PC-9 (cell line): ENCODE measurements at regions not wholly inside any gene's neighbourhood (a gene's known extent, or its start where the extent isn't known, plus 50 kb on each side); places are given as distances from the start of the nearest gene placed in this dataset.
A peak's percentile ranks its signal among the peaks of the same experiment; 100 is the strongest.
"Not testable (repeated sequence)": the region's sequence is repeated elsewhere in the genome, so short reads cannot be mapped to it uniquely, and the experiment has no call there.

Source experiments
- BruUV-seq: library from RNA; stranded (reverse); fragments of 400-500 nt; replicated peaks from 2 replicates; lab custom pipeline; 2021; lab: Mats Ljungman, UMichigan
- CTCF ChIA-PET: fragments of 300-600 bp; sonication (Branson Sonifier 250); formaldehyde crosslinking; loops from one replicate; lab custom pipeline; 2022; ENCODE audit warnings: antibody characterized with exemption; lab: Charles Lee
- POLR2A ChIA-PET: fragments of 300-600 bp; sonication (Branson Sonifier 250); formaldehyde crosslinking; loops from one replicate; lab custom pipeline; 2022; ENCODE audit warnings: antibody characterized with exemption; ENCODE audit not compliant: unreplicated experiment; lab: Charles Lee
- DNase-seq, 2 experiments: peaks; one replicate each; pipeline versions ENCODE4 v3.0.0 to v3.0.0-alpha.2; 2015 to 2022; ENCODE audit warnings: mixed read lengths in 1 of 2
- H2AFZ ChIP-seq: fragments of 200-600 bp; sonication (generic); 2 replicates; pipeline ENCODE4 v1.8.1; 2017; ENCODE audit warnings: antibody characterized with exemption
- H3F3A ChIP-seq: fragments of 200-600 bp; sonication (generic); 2 replicates; pipeline ENCODE4 v1.8.1; 2017; ENCODE audit warnings: antibody characterized with exemption, mild to moderate bottlenecking, low read depth; ENCODE audit not compliant: insufficient read depth
- H3K27ac ChIP-seq: fragments of 200-600 bp; sonication (generic); 2 replicates; pipeline ENCODE4 v1.6.1; 2016; ENCODE audit warnings: mixed run types
- H3K27me3 ChIP-seq: fragments of 200-600 bp; sonication (generic); 2 replicates; pipeline ENCODE4 v1.6.1; 2016; ENCODE audit warnings: low read depth, mixed run types; ENCODE audit not compliant: insufficient read depth
- H3K36me3 ChIP-seq: fragments of 200-600 bp; sonication (generic); 2 replicates; pipeline ENCODE4 v1.6.1; 2016; ENCODE audit warnings: low read depth, mixed run types
- H3K4me1 ChIP-seq: fragments of 200-600 bp; sonication (generic); replicated peaks from 2 replicates; pipeline ENCODE4 v1.6.1; 2016; ENCODE audit warnings: mixed run types; ENCODE audit not compliant: insufficient read depth
- H3K4me2 ChIP-seq: fragments of 200-600 bp; sonication (generic); 2 replicates; pipeline ENCODE4 v1.6.1; 2017; ENCODE audit warnings: mixed run types
- H3K4me3 ChIP-seq: fragments of 200-600 bp; sonication (generic); 2 replicates; pipeline ENCODE4 v1.6.1; 2016; ENCODE audit warnings: mixed run types
- H3K79me2 ChIP-seq: fragments of 200-600 bp; sonication (generic); 2 replicates; pipeline ENCODE4 v1.6.1; 2017; ENCODE audit warnings: low read depth, mixed run types
- H3K9me2 ChIP-seq: fragments of 200-600 bp; sonication (generic); 2 replicates; pipeline ENCODE4 v1.8.1; 2017; ENCODE audit warnings: mild to moderate bottlenecking; ENCODE audit not compliant: insufficient read depth
- H3K9me3 ChIP-seq: fragments of 200-600 bp; sonication (generic); 2 replicates; pipeline ENCODE4 v1.8.1; 2016; ENCODE audit warnings: low read depth; ENCODE audit not compliant: insufficient read depth
- H4K20me1 ChIP-seq: fragments of 200-600 bp; sonication (generic); 2 replicates; pipeline ENCODE4 v1.8.1; 2017; ENCODE audit not compliant: insufficient read depth
- CTCF ChIP-seq: fragments of 200-600 bp; sonication (generic); conservative IDR thresholded peaks from 2 replicates; pipeline ENCODE4 v1.6.1; 2017; ENCODE audit warnings: mixed run types, antibody characterized with exemption, mild to moderate bottlenecking, moderate library complexity
- EZH2 ChIP-seq: fragments of 200-600 bp; sonication (generic); IDR thresholded peaks from 2 replicates; pipeline ENCODE4 v1.8.0; 2017; ENCODE audit warnings: antibody characterized with exemption, low read depth
- intact Hi-C: fragments of 100-400 bp; cut with micrococcal nuclease; formaldehyde crosslinking; loops from one replicate; pipeline ENCODE4 v1.10.0; 2022; ENCODE audit not compliant: unreplicated experiment

- no peaks in the 10 kb centered on the region for H3K36me3 ChIP-seq
- intact Hi-C loops: loop anchor here (10.0 kb wide), 1 partner anchor 46 kb away; no protein-coding TSS in a partner anchor
- POLR2A ChIA-PET: interaction anchor here (0.6 kb wide), 2 partner anchors 8 to 10 kb away, joined by 3 to 4 read pairs; no protein-coding TSS in a partner anchor
- H3K9me3 ChIP-seq: no peaks in the 10 kb centered on the region
- no peaks in the 10 kb centered on the region for H4K20me1 ChIP-seq
- peak overlapping the region; percentile 55 for H3K4me2 ChIP-seq
- no peak overlapping the region for H2AFZ ChIP-seq
- TF ChIP-seq CTCF (no peak), EZH2 (no peak)
- peaks cover 12% of the 10 kb centered on the region; the same call in 1 of the 2 replicates for H3F3A ChIP-seq
- no TSS peak for BruUV-seq
- H3K9me2 ChIP-seq: no peaks in the 10 kb centered on the region
- H3K79me2 ChIP-seq: no peaks in the 10 kb centered on the region
- peaks cover 44% of the 10 kb centered on the region for H3K4me1 ChIP-seq
- DNase-seq: peak; percentile 61 to 79
- CTCF ChIA-PET: interaction anchor here (0.6 kb wide), 3 partner anchors 44 to 96 kb away, joined by 3 to 6 read pairs (median 5); no protein-coding TSS in a partner anchor
- H3K27ac ChIP-seq: peak overlapping the region; percentile 64
- H3K27me3 ChIP-seq: no peaks in the 10 kb centered on the region
- H3K4me3 ChIP-seq: no peak overlapping the region
These were observed 76.8 kb downstream of the SOWAHC start for GRCh38 chr2:109690822-109691541.

DNA sequence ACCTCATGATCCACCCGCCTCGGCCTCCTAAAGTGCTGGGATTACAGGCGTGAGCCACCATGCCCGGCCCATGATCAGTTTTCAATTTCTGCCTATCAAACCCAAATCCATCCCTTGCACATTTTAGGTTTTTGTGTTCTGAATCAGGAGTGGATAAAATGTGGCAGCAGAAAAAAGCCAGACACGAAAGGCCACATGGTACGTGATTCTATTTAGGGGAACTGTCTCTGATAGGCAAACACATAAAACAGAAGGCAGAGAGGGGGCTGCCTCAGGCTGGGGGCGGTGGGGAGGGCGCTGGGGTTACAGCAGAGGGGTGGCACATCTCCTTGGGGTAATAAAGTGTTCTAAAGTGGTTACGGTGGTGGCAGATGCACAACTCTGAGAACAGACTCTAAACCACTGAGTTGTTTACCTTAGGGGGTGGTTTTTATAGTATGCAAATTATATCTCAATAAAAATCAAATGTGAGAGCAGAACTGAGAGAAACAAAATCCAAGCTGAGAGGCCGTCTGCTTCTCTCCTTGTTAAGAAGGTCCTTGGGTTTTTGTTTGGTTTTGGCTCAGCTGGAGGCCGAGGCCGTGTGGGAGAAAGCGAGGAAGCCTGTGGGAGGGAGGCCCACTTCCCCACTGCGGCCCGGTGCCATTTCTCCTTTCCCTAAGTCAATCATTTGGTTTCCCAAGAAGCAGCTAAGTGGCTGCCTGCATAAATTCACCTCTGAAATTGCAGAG, 78.0 kb downstream of the SOWAHC start:
- Histone ChIP-seq H3K27me3 (no peaks in the 10 kb centered on the region), H4K20me1 (no peaks in the 10 kb centered on the region), H3K4me1 (peaks cover 44% of the 10 kb centered on the region), H3K9me3 (no peaks in the 10 kb centered on the region), H3K9me2 (no peaks in the 10 kb centered on the region), H3K4me3 (no peak overlapping the region), H3K27ac (no peak overlapping the region), H2AFZ (no peak overlapping the region), H3K36me3 (no peaks in the 10 kb centered on the region), H3K4me2 (no peak overlapping the region), H3F3A (peaks cover 12% of the 10 kb centered on the region; the same call in 1 of the 2 replicates), H3K79me2 (no peaks in the 10 kb centered on the region)
- POLR2A ChIA-PET: no interaction called here
- BruUV-seq: no TSS peak
- DNase-seq: no peak
- CTCF ChIA-PET: no interaction called here
- intact Hi-C loops: loop anchor here (10.0 kb wide), 1 partner anchor 47 kb away; no protein-coding TSS in a partner anchor
- TF ChIP-seq EZH2: no peak
- no peak for TF ChIP-seq CTCF

GRCh38 chr2:109692831-109693230, 78.7 kb downstream of the SOWAHC start:
- H3K9me3 ChIP-seq: not testable (repeated sequence)

DNA sequence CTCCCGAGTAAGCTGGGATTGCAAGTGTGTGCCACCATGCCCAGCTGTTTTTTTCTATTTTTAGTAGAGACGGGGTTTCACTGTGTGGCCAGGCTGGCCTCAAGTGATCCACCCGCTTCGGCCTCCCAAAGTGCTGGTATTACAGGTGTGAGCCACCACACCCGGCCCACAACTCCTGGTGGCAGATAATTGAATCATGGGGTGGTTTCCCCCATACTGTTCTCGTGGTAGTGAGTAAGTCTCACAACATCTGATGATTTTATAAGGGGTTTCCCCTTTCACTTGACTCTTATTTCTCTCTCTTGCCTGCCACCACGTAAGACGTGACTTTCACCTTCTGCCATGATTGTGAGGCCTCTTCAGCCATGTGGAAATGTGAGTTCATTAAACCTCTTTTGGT, 79.1 kb downstream of the SOWAHC start:
- CTCF ChIA-PET, POLR2A ChIA-PET, H2AFZ ChIP-seq, DNase-seq, H3K79me2 ChIP-seq, H3K27ac ChIP-seq, H3K9me2 ChIP-seq, H3K27me3 ChIP-seq, BruUV-seq, H3K36me3 ChIP-seq, H4K20me1 ChIP-seq, H3K4me3 ChIP-seq, H3K4me2 ChIP-seq, H3K9me3 ChIP-seq: not testable (repeated sequence)
- intact Hi-C loops: loop anchor here (10.0 kb wide), 1 partner anchor 48 kb away; no protein-coding TSS in a partner anchor
- H3F3A ChIP-seq: peaks cover 12% of the 10 kb centered on the region; the same call in 1 of the 2 replicates
- peaks cover 49% of the 10 kb centered on the region for H3K4me1 ChIP-seq

More at GRCh38 chr2:109692831-109693230, 78.7 kb downstream of the SOWAHC start:
- H3K79me2 ChIP-seq, H2AFZ ChIP-seq, H3K27me3 ChIP-seq, CTCF ChIA-PET, H3K4me3 ChIP-seq, POLR2A ChIA-PET, H3K27ac ChIP-seq, H3K9me2 ChIP-seq, H4K20me1 ChIP-seq, BruUV-seq, H3K36me3 ChIP-seq, DNase-seq, H3K4me2 ChIP-seq: not testable (repeated sequence)
- intact Hi-C loops: loop anchor here (10.0 kb wide), 1 partner anchor 48 kb away; no protein-coding TSS in a partner anchor
- peaks cover 12% of the 10 kb centered on the region; the same call in 1 of the 2 replicates for H3F3A ChIP-seq
- H3K4me1 ChIP-seq: peaks cover 44% of the 10 kb centered on the region
